ENCODE measurements at regions not wholly inside any gene's neighbourhood (a gene's known extent, or its start where the extent isn't known, plus 50 kb on each side); places are given as distances from the start of the nearest gene placed in this dataset.

GRCh38 chr4:136124251-136124745, 1408.0 kb downstream of the PCDH18 start:
- Mint-ChIP-seq H3K9me3 (peaks cover 3% of the 10 kb centered on the region), H3K27ac (no peak overlapping the region), H3K27me3 (no peaks in the 10 kb centered on the region), H3K4me1 (no peaks in the 10 kb centered on the region), H3K36me3 (ENCODE audit: low read depth) (no peaks in the 10 kb centered on the region), H3K4me3 (no peak overlapping the region)
- DNase-seq, result no peak
- POLR2A ChIA-PET, result no interaction called here
- CTCF ChIA-PET, result no interaction called here

GRCh38 chr4:136121426-136121825, 1410.9 kb downstream of the PCDH18 start:
- POLR2A ChIA-PET, result no interaction called here
- H3K4me3 Mint-ChIP-seq, result no peak overlapping the region
- no peak for DNase-seq
- no peaks in the 10 kb centered on the region for H3K9me3 Mint-ChIP-seq
- H3K27ac Mint-ChIP-seq, result no peak overlapping the region
- no peaks in the 10 kb centered on the region for H3K4me1 Mint-ChIP-seq
- H3K27me3 Mint-ChIP-seq, result no peaks in the 10 kb centered on the region
- CTCF ChIA-PET, result no interaction called here
- H3K36me3 Mint-ChIP-seq (ENCODE audit: low read depth), result no peaks in the 10 kb centered on the region

- no peaks in the 10 kb centered on the region for H3K9me3 Mint-ChIP-seq
- H3K4me1 Mint-ChIP-seq, result no peaks in the 10 kb centered on the region
- H3K4me3 Mint-ChIP-seq, result no peak overlapping the region
- ChIA-PET POLR2A (no interaction called here), CTCF (no interaction called here)
- no peak overlapping the region for H3K27ac Mint-ChIP-seq
- no peak for DNase-seq
- H3K36me3 Mint-ChIP-seq (ENCODE audit: low read depth), result no peaks in the 10 kb centered on the region
- no peaks in the 10 kb centered on the region for H3K27me3 Mint-ChIP-seq
Observed at GRCh38 chr4:136113921-136114320, 1418.4 kb downstream of the PCDH18 start.

- Mint-ChIP-seq H3K27me3 (no peaks in the 10 kb centered on the region), H3K4me3 (no peak overlapping the region), H3K4me1 (no peaks in the 10 kb centered on the region), H3K27ac (no peak overlapping the region), H3K36me3 (ENCODE audit: low read depth) (no peaks in the 10 kb centered on the region), H3K9me3 (no peaks in the 10 kb centered on the region)
- DNase-seq, result no peak
- POLR2A ChIA-PET, result no interaction called here
- CTCF ChIA-PET, result no interaction called here
Observed at GRCh38 chr4:136112116-136112515, 1420.2 kb downstream of the PCDH18 start.

- Mint-ChIP-seq H3K36me3 (ENCODE audit: low read depth) (no peaks in the 10 kb centered on the region), H3K4me3 (no peak overlapping the region), H3K9me3 (no peaks in the 10 kb centered on the region), H3K27ac (no peak overlapping the region), H3K4me1 (no peaks in the 10 kb centered on the region), H3K27me3 (no peaks in the 10 kb centered on the region)
- ChIA-PET CTCF (no interaction called here), POLR2A (no interaction called here)
- DNase-seq, result no peak
Observed at GRCh38 chr4:136106753-136107152, 1425.5 kb downstream of the PCDH18 start.

- CTCF ChIA-PET, result no interaction called here
- no peak overlapping the region for H3K4me3 Mint-ChIP-seq
Observed at GRCh38 chr4:136103616-136104015, 1428.7 kb downstream of the PCDH18 start.

GRCh38 chr4:136097676-136098075, 1434.6 kb downstream of the PCDH18 start:
- DNase-seq, result no peak
- peaks cover 4% of the 10 kb centered on the region for H3K9me3 Mint-ChIP-seq
- H3K36me3 Mint-ChIP-seq (ENCODE audit: low read depth), result no peaks in the 10 kb centered on the region
- H3K27ac Mint-ChIP-seq, result no peak overlapping the region
- no peak overlapping the region for H3K4me3 Mint-ChIP-seq
- no peaks in the 10 kb centered on the region for H3K27me3 Mint-ChIP-seq
- ChIA-PET POLR2A (no interaction called here), CTCF (no interaction called here)
- H3K4me1 Mint-ChIP-seq, result no peaks in the 10 kb centered on the region

More at GRCh38 chr4:136103616-136104015, 1428.7 kb downstream of the PCDH18 start:
- Mint-ChIP-seq H3K9me3 (peaks cover 4% of the 10 kb centered on the region), H3K36me3 (ENCODE audit: low read depth) (no peaks in the 10 kb centered on the region), H3K27me3 (no peaks in the 10 kb centered on the region), H3K27ac (no peak overlapping the region), H3K4me1 (no peaks in the 10 kb centered on the region)
- no peak for DNase-seq
- POLR2A ChIA-PET, result no interaction called here

GRCh38 chr4:136088211-136088867, 1444.0 kb downstream of the PCDH18 start:
- ChIA-PET POLR2A (no interaction called here), CTCF (no interaction called here)
- Mint-ChIP-seq H3K27ac (no peak overlapping the region), H3K27me3 (no peaks in the 10 kb centered on the region), H3K4me3 (no peak overlapping the region), H3K9me3 (no peaks in the 10 kb centered on the region), H3K36me3 (ENCODE audit: low read depth) (no peaks in the 10 kb centered on the region), H3K4me1 (no peaks in the 10 kb centered on the region)
- no peak for DNase-seq

GRCh38 chr4:136078976-136079375, 1453.3 kb downstream of the PCDH18 start:
- CTCF ChIA-PET, result no interaction called here
- POLR2A ChIA-PET, result no interaction called here
- H3K27ac Mint-ChIP-seq, result no peak overlapping the region
- peaks cover 2% of the 10 kb centered on the region for H3K9me3 Mint-ChIP-seq
- no peak for DNase-seq
- no peaks in the 10 kb centered on the region for H3K27me3 Mint-ChIP-seq
- H3K36me3 Mint-ChIP-seq (ENCODE audit: low read depth), result no peaks in the 10 kb centered on the region
- H3K4me3 Mint-ChIP-seq, result no peak overlapping the region
- peaks cover 2% of the 10 kb centered on the region for H3K4me1 Mint-ChIP-seq

- no peak for DNase-seq
- ChIA-PET CTCF (no interaction called here), POLR2A (no interaction called here)
- Mint-ChIP-seq H3K4me1 (no peaks in the 10 kb centered on the region), H3K27ac (no peak overlapping the region), H3K9me3 (peaks cover 2% of the 10 kb centered on the region), H3K36me3 (ENCODE audit: low read depth) (no peaks in the 10 kb centered on the region), H3K4me3 (no peak overlapping the region), H3K27me3 (no peaks in the 10 kb centered on the region)
Observed at GRCh38 chr4:136056748-136057147, 1475.5 kb downstream of the PCDH18 start.

- ChIA-PET CTCF (no interaction called here), POLR2A (no interaction called here)
- Mint-ChIP-seq H3K4me3 (no peak overlapping the region), H3K9me3 (peaks cover 2% of the 10 kb centered on the region), H3K4me1 (no peaks in the 10 kb centered on the region), H3K27me3 (no peaks in the 10 kb centered on the region), H3K36me3 (ENCODE audit: low read depth) (no peaks in the 10 kb centered on the region), H3K27ac (no peak overlapping the region)
- no peak for DNase-seq
Observed at GRCh38 chr4:136055360-136055759, 1476.9 kb downstream of the PCDH18 start.

GRCh38 chr4:136036744-136037143, 1495.5 kb downstream of the PCDH18 start:
- no peak for DNase-seq
- ChIA-PET POLR2A (no interaction called here), CTCF (no interaction called here)
- no peaks in the 10 kb centered on the region for H3K27me3 Mint-ChIP-seq
- H3K4me1 Mint-ChIP-seq, result no peaks in the 10 kb centered on the region
- no peaks in the 10 kb centered on the region for H3K36me3 Mint-ChIP-seq (ENCODE audit: low read depth)
- H3K27ac Mint-ChIP-seq, result no peak overlapping the region
- H3K4me3 Mint-ChIP-seq, result no peak overlapping the region
- peaks cover 5% of the 10 kb centered on the region for H3K9me3 Mint-ChIP-seq

GRCh38 chr4:136032391-136032790, 1499.9 kb downstream of the PCDH18 start:
- Mint-ChIP-seq H3K36me3 (ENCODE audit: low read depth) (no peaks in the 10 kb centered on the region), H3K4me3 (no peak overlapping the region), H3K9me3 (peaks cover 5% of the 10 kb centered on the region), H3K27me3 (no peaks in the 10 kb centered on the region), H3K27ac (no peak overlapping the region), H3K4me1 (no peaks in the 10 kb centered on the region)
- ChIA-PET POLR2A (no interaction called here), CTCF (no interaction called here)
- no peak for DNase-seq

GRCh38 chr4:136025540-136025939, 1506.8 kb downstream of the PCDH18 start:
- no peak overlapping the region for H3K4me3 Mint-ChIP-seq
- no peaks in the 10 kb centered on the region for H3K27me3 Mint-ChIP-seq
- no peak overlapping the region for H3K27ac Mint-ChIP-seq
- ChIA-PET POLR2A (no interaction called here), CTCF (no interaction called here)
- no peaks in the 10 kb centered on the region for H3K36me3 Mint-ChIP-seq (ENCODE audit: low read depth)
- no peak for DNase-seq
- peaks cover 4% of the 10 kb centered on the region for H3K9me3 Mint-ChIP-seq
- no peaks in the 10 kb centered on the region for H3K4me1 Mint-ChIP-seq
